ENCODE measurements at regions not wholly inside any gene's neighbourhood (a gene's known extent, or its start where the extent isn't known, plus 50 kb on each side); places are given as distances from the start of the nearest gene placed in this dataset.

GRCh38 chr18:53943326-53943860 lies 281.1 kb downstream of the MBD2 start:
- TF ChIP-seq CTCF (IDR thresholded peaks at IDR 0.05; ENCODE audit: insufficient read depth, low read length, poor library complexity, severe bottlenecking) = no peak
- TF ChIP-seq EZH2phosphoT487 (conservative IDR thresholded peaks at IDR 0.05; ENCODE audit: low read length) = no peak

Measured in SU-DHL-6 (cell line).